ENCODE measurements at regions not wholly inside any gene's neighbourhood (a gene's known extent, or its start where the extent isn't known, plus 50 kb on each side); places are given as distances from the start of the nearest gene placed in this dataset.

GRCh38 chr22:48740086-48740730 is 1087.5 kb downstream of the BRD1 start:
- DNase-seq, result no peak

- DNase-seq, result no peak
Observed at GRCh38 chr22:48739348-48740085, 1088.2 kb downstream of the BRD1 start.

DNA sequence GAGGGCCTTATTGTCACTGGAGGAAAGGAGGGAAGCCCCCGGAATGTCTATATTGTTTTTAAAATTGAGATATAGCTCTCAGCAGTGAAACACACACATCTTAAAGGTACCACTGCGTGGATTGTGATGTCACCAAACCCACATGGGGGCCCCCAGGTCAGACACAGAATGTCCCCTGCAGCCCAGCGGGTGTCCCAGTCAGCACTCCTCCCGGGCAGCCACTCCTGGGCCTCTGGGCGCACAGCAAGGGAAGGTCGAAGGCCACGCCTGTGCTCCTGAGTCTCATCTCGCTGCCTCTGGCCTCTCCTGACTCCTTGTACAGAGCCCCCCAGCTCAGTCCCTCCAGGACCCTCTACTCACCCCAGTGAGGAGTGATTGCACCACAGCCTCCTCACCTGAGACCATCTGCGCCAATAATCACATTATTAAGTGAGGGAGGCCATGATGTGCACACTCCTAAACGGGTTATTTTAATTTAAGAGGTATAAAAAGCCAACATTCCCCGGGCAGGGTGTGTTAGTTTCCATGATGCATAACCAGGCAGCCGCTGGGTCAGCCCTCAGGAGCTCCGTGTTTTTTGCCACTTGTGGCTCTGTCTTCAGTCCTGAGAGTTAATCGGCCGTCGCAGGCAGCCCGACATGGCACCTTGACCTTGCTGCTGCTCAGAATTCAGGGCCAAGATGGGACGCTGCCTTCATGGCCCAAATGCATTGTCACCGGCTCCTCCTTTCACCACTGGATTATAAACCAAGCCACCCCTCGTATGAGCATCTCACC is 1089.3 kb downstream of the BRD1 start:
- no peak for DNase-seq

GRCh38 chr22:48737461-48738203 is 1090.0 kb downstream of the BRD1 start:
- DNase-seq, result no peak

GRCh38 chr22:48736593-48737460 is 1090.8 kb downstream of the BRD1 start:
- no peak for DNase-seq

- no peak for DNase-seq
Observed at GRCh38 chr22:48734961-48735360, 1092.7 kb downstream of the BRD1 start.

GRCh38 chr22:48734359-48734758 is 1093.3 kb downstream of the BRD1 start:
- DNase-seq, result no peak

GRCh38 chr22:48729499-48730171 is 1098.0 kb downstream of the BRD1 start:
- DNase-seq, result no peak

DNA sequence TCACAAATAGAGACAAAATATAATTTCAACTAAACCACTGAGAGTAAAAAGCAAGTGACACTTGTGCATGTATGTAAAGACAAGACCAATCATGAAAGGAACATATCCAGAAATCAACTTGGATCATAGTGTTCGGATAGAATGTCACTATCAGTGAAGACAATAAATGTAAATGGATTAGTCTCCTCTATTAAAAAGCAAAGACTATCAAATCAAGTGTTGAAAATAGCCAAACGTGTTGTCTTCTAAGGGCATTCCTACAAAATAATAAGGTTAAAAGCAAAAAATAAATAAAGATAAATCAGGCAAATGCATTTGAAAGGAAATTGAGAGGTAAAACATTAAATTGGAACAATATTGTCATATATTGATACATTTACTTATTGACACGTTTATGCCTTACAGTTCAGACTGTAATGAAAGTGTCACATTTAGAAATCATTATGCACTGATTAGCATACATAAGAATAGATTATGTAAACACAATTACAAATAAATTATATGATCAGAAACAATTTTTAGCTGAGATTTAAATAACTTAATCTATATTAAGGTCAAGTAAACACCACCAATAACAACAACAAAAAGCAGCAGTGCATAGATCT is 1100.1 kb downstream of the BRD1 start:
- no peak for DNase-seq

DNA sequence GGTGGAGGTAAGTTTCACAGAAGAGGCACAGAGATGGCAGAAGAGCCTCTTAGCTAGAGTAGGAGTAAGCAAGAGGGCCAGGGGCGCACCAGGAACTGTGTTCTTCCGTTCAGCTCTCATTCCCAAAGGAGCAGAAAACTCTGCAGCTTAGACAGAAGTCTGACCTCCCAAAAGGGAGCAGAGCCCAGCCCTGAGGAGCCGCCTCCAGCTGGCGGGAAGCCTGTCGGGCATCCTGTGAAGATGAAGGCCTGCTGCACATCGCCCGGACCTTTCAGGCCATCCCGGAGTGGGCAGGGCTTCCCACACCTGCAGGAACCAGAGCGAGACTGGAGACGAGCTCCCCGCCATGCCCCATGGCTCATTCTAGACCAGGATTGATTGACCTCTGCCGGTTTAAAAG is 1102.8 kb downstream of the BRD1 start:
- DNase-seq, result no peak

- DNase-seq, result no peak
Observed at GRCh38 chr22:48722661-48723060, 1105.0 kb downstream of the BRD1 start.

DNA sequence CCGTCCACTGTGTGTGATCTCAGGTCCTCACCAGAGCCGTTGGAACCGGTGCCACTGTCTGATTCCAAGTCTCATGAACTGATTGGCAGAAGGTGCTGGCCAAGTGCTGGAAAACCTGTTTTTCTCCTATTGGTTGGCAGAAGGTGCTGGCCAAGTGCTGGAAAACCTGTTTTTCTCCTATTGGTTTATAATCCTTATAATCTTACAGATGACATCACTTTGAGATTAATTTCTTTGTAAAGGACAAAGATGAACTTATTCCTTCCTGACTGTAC is 1106.3 kb downstream of the BRD1 start:
- no peak for DNase-seq

GRCh38 chr22:48720662-48721394 is 1106.8 kb downstream of the BRD1 start:
- DNase-seq, result no peak

GRCh38 chr22:48719978-48720661 is 1107.6 kb downstream of the BRD1 start:
- no peak for DNase-seq

GRCh38 chr22:48718818-48719500 is 1108.7 kb downstream of the BRD1 start:
- no peak for DNase-seq

GRCh38 chr22:48717883-48718817 is 1109.5 kb downstream of the BRD1 start:
- DNase-seq, result peak; percentile 32

GRCh38 chr22:48717076-48717810 is 1110.4 kb downstream of the BRD1 start:
- no peak for DNase-seq
